A673 (cell line): ENCODE measurements at regions not wholly inside any gene's neighbourhood (a gene's known extent, or its start where the extent isn't known, plus 50 kb on each side); places are given as distances from the start of the nearest gene placed in this dataset.
"Not testable (repeated sequence)": the region's sequence is repeated elsewhere in the genome, so short reads cannot be mapped to it uniquely, and the experiment has no call there.

ENCODE experiments used
- BruUV-seq: library from RNA; stranded (reverse); fragments of 400-500 nt; replicated peaks from 2 replicates; lab custom pipeline; 2021; lab: Mats Ljungman, UMichigan
- CTCF ChIA-PET: fragments of 300-600 bp; sonication (Branson Sonifier 250); formaldehyde crosslinking; loops from one replicate; lab custom pipeline; 2022; ENCODE audit warnings: antibody characterized with exemption; lab: Charles Lee
- POLR2A ChIA-PET: fragments of 300-600 bp; sonication (Branson Sonifier 250); formaldehyde crosslinking; loops from one replicate; lab custom pipeline; 2022; ENCODE audit warnings: antibody characterized with exemption; ENCODE audit not compliant: low non-redundant PET; lab: Charles Lee
- DNase-seq: peaks from one replicate; pipeline ENCODE4 v3.0.0-alpha.2; 2015; ENCODE audit warnings: low spot score
- H3K27ac ChIP-seq: fragments of 200-600 bp; sonication (generic); 2 replicates; pipeline ENCODE4 v1.5.1; 2016; ENCODE audit warnings: mixed run types, low read depth, mild to moderate bottlenecking, mixed read lengths, antibody characterized with exemption, low read length; ENCODE audit not compliant: poor library complexity, severe bottlenecking
- H3K27me3 ChIP-seq: fragments of 200-600 bp; sonication (generic); replicated peaks from 2 replicates; pipeline ENCODE4 v1.6.1; 2017; ENCODE audit warnings: mixed run types, low read depth, mild to moderate bottlenecking, mixed read lengths, antibody characterized with exemption, low read length; ENCODE audit not compliant: insufficient read depth, poor library complexity
- H3K36me3 ChIP-seq: fragments of 200-600 bp; sonication (generic); 2 replicates; pipeline ENCODE4 v1.6.1; 2016; ENCODE audit warnings: mixed run types, mild to moderate bottlenecking, mixed read lengths, antibody characterized with exemption, low read length; ENCODE audit not compliant: insufficient read depth, poor library complexity, severe bottlenecking
- H3K4me1 ChIP-seq: fragments of 200-600 bp; sonication (generic); 2 replicates; pipeline ENCODE4 v1.6.1; 2017; ENCODE audit warnings: mixed run types, mild to moderate bottlenecking, mixed read lengths, antibody characterized with exemption, low read length; ENCODE audit not compliant: insufficient read depth, poor library complexity, severe bottlenecking
- H3K4me3 ChIP-seq: fragments of 200-600 bp; sonication (generic); 2 replicates; pipeline ENCODE4 v1.5.1; 2016; ENCODE audit warnings: low read depth, mixed run types, mild to moderate bottlenecking, mixed read lengths, low read length; ENCODE audit not compliant: poor library complexity, severe bottlenecking
- H3K9me3 ChIP-seq: fragments of 200-600 bp; sonication (generic); 2 replicates; pipeline ENCODE4 v1.6.1; 2016; ENCODE audit warnings: mixed run types, low read depth, mild to moderate bottlenecking, mixed read lengths, antibody characterized with exemption, low read length; ENCODE audit not compliant: poor library complexity, severe bottlenecking
- EZH2 ChIP-seq: fragments of 200-600 bp; sonication (generic); IDR thresholded peaks from 2 replicates; pipeline ENCODE4 v1.6.1; 2017; ENCODE audit warnings: borderline replicate concordance, low read depth, mild to moderate bottlenecking, mixed read lengths, antibody characterized with exemption, low read length; ENCODE audit not compliant: poor library complexity, severe bottlenecking
- intact Hi-C: fragments of 100-400 bp; cut with micrococcal nuclease; formaldehyde crosslinking; loops from one replicate; pipeline ENCODE4 v1.10.0; 2022; ENCODE audit not compliant: unreplicated experiment
- TF ChIP-seq, protein P1 (sequence below): fragments of 300-800, 200-600 bp; sonication (generic); conservative IDR thresholded peaks from 2 replicates; pipeline ENCODE4 v1.5.1; 2017; ENCODE audit warnings: low read depth, mild to moderate bottlenecking, antibody characterized with exemption, low read length, moderate library complexity, mixed read lengths

DNA sequence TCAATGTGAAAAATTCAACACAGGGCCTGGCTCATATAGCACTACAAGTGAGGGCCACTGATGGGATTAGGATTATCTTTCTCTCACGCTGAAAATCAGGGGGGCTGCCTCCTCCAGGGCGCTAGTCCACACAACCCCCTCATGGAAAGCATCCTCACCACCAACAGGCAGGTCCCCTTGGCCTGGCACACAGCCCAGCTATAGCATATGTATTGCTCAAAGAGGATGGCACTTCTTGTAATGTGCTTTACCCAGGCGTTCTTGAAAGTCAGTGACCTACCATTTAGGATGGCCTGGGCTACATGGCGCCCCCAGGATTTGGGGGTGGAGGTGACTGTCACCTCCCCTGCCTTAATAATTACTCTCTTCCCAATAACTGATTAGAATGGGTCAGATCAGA lies 71.0 kb upstream of the LSM6 start:
- TF ChIP-seq EZH2 = no peak
- TF ChIP-seq, protein P1, sequence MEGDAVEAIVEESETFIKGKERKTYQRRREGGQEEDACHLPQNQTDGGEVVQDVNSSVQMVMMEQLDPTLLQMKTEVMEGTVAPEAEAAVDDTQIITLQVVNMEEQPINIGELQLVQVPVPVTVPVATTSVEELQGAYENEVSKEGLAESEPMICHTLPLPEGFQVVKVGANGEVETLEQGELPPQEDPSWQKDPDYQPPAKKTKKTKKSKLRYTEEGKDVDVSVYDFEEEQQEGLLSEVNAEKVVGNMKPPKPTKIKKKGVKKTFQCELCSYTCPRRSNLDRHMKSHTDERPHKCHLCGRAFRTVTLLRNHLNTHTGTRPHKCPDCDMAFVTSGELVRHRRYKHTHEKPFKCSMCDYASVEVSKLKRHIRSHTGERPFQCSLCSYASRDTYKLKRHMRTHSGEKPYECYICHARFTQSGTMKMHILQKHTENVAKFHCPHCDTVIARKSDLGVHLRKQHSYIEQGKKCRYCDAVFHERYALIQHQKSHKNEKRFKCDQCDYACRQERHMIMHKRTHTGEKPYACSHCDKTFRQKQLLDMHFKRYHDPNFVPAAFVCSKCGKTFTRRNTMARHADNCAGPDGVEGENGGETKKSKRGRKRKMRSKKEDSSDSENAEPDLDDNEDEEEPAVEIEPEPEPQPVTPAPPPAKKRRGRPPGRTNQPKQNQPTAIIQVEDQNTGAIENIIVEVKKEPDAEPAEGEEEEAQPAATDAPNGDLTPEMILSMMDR = no peak
- no TSS peak for BruUV-seq
- Histone ChIP-seq H3K27me3 (no peaks in the 10 kb centered on the region), H3K4me1 (no peaks in the 10 kb centered on the region), H3K9me3 (no peaks in the 10 kb centered on the region), H3K27ac (no peak overlapping the region), H3K36me3 (no peaks in the 10 kb centered on the region), H3K4me3 (no peak overlapping the region)
- CTCF ChIA-PET = no interaction called here
- no peak for DNase-seq
- POLR2A ChIA-PET = no interaction called here
- intact Hi-C loops = no loop called here

DNA sequence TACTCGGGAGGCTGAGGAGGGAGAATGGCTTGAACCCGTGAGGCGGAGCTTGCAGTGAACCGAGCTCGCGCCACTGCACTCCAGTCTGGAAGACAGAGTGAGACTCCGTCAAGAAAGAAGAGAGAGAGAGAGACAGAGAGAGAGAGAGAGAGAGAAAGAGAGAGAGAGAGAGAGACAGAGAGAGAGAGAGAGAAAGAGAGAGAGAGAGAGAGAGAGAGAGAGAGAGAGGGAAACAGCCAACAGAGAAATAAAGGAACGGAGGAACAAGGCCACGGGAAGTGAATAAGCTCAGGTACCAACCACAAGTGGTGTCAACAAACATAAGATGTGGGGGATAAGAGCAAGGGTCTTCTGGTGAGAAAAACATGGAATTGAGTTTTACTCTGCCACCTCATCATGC lies 71.5 kb upstream of the LSM6 start:
- H3K4me3 ChIP-seq, H3K9me3 ChIP-seq, intact Hi-C loops, H3K27ac ChIP-seq, POLR2A ChIA-PET, BruUV-seq, DNase-seq, H3K4me1 ChIP-seq, H3K27me3 ChIP-seq, H3K36me3 ChIP-seq, CTCF ChIA-PET: not testable (repeated sequence)

DNA sequence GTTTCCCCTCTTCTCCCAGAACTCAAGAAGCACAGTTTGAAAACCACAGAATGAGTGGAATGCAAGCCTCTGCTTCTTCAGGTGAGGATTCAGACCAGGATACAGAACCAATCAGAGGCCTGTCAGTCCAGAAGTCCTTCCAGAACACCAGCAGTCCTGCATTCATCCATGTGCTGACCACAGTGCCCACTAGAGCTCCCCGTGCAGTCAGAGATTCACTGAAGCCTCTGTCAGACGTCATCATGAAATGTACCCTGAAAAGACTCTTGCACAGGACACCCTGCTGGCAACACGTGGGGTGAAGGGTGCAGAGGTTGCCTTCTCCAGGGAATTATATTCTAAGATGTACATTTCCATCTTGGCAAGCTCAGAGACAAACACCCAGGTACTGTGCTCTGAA lies 75.9 kb upstream of the LSM6 start:
- intact Hi-C loops = loop anchor here (10.0 kb wide), 1 partner anchor 235 kb away; no protein-coding TSS in a partner anchor

DNA sequence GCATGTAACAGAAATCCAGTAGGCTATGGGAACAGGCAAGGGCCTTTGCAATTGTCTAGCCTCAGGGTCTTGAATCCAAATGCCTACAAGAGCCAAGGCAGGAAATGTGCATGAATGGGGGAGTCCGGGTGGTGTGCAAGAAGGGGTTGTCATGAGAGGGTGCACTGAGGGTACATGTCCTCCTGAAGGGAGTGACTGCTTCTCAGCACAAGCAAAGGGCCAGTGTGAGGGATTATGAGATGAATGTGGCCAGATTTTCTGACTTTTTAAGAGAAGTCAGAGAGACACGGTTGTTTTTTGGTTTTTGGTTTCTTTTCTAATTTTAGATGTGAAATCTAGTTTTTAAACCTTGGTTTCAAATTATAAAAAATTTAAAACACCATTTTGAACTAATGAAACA lies 76.5 kb upstream of the LSM6 start:
- Histone ChIP-seq H3K4me1 (no peaks in the 10 kb centered on the region), H3K4me3 (no peak overlapping the region), H3K27me3 (no peaks in the 10 kb centered on the region), H3K9me3 (no peaks in the 10 kb centered on the region), H3K36me3 (no peaks in the 10 kb centered on the region), H3K27ac (no peak overlapping the region)
- ChIA-PET CTCF (no interaction called here), POLR2A (no interaction called here)
- DNase-seq = no peak
- BruUV-seq = no TSS peak
- TF ChIP-seq, protein P1 = no peak
- no peak for TF ChIP-seq EZH2
- intact Hi-C loops = loop anchor here (10.0 kb wide), 1 partner anchor 236 kb away; no protein-coding TSS in a partner anchor

More for the DNA sequence above, 75.9 kb upstream of the LSM6 start:
- CTCF ChIA-PET = no interaction called here
- H3K4me3 ChIP-seq = no peak overlapping the region
- no peaks in the 10 kb centered on the region for H3K9me3 ChIP-seq
- BruUV-seq = no TSS peak
- no peaks in the 10 kb centered on the region for H3K36me3 ChIP-seq
- DNase-seq = no peak
- no peak for TF ChIP-seq EZH2
- TF ChIP-seq, protein P1 = no peak
- no peak overlapping the region for H3K27ac ChIP-seq
- no peaks in the 10 kb centered on the region for H3K27me3 ChIP-seq
- POLR2A ChIA-PET = no interaction called here
- no peaks in the 10 kb centered on the region for H3K4me1 ChIP-seq
